ENCODE measurements at regions not wholly inside any gene's neighbourhood (a gene's known extent, or its start where the extent isn't known, plus 50 kb on each side); places are given as distances from the start of the nearest gene placed in this dataset.

GRCh38 chrX:34805951-34806350 is 136.6 kb upstream of the FAM47B start:
- Mint-ChIP-seq H3K4me3 (no peak overlapping the region), H3K36me3 (ENCODE audit: low read depth) (peaks cover 4% of the 10 kb centered on the region), H3K27me3 (ENCODE audit: insufficient read depth) (no peaks in the 10 kb centered on the region), H3K9me3 (peaks cover 33% of the 10 kb centered on the region), H3K27ac (no peak overlapping the region), H3K4me1 (no peaks in the 10 kb centered on the region)
- Histone ChIP-seq H3K4me1 (ENCODE audit: control insufficient read depth, insufficient read depth, low read length) (no peaks in the 10 kb centered on the region), H3K36me3 (ENCODE audit: control insufficient read depth, insufficient read depth, low read length) (no peaks in the 10 kb centered on the region), H3K9me3 (ENCODE audit: control insufficient read depth, low read length) (peaks cover 10% of the 10 kb centered on the region), H3K27ac (ENCODE audit: low read depth, low read length) (no peak overlapping the region), H3K27me3 (ENCODE audit: control insufficient read depth, insufficient read depth, low read length, poor library complexity, severe bottlenecking) (no peaks in the 10 kb centered on the region), H3K4me3 (ENCODE audit: low read length) (no peak overlapping the region), H3K9ac (ENCODE audit: extremely low read depth, low read length, poor library complexity, severe bottlenecking) (no peak overlapping the region)
- DNase-seq, result no peak
- 96% methylated on average over 2 of the region's 3 CpGs; no CpG with 5 or more reads in 1 of the 2 experiments for WGBS, 2 experiments (ENCODE audit: insufficient coverage in 1 of 2, insufficient read length in 1 of 2)
- no peak for TF ChIP-seq CTCF (conservative IDR thresholded peaks at IDR 0.05)

DNA sequence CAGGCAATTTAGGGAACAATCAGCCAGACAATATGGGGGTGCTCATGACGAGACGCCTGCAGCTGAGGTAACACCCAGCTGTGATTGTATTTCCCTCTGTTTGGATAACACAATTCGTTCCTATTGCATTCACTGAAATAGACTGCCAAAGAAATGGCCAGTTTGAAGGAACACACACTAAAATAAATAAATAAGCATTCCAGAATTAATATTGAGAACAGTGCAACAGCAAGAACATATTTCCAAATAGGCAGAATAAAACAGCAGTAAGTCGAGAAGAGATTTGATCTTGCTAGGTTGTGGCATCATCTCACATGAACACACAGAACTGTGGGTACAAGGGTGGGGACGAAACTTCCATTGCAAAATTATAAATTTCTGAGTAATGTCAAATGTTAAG is 133.5 kb upstream of the FAM47B start:
- DNase-seq, result no peak
- Mint-ChIP-seq H3K9me3 (peaks cover 5% of the 10 kb centered on the region), H3K4me3 (no peak overlapping the region), H3K36me3 (ENCODE audit: low read depth) (no peaks in the 10 kb centered on the region), H3K27me3 (ENCODE audit: insufficient read depth) (no peaks in the 10 kb centered on the region), H3K27ac (no peak overlapping the region), H3K4me1 (no peaks in the 10 kb centered on the region)
- Histone ChIP-seq H3K27ac (ENCODE audit: low read depth, low read length) (no peak overlapping the region), H3K27me3 (ENCODE audit: control insufficient read depth, insufficient read depth, low read length, poor library complexity, severe bottlenecking) (no peaks in the 10 kb centered on the region), H3K4me1 (ENCODE audit: control insufficient read depth, insufficient read depth, low read length) (no peaks in the 10 kb centered on the region), H3K4me3 (ENCODE audit: low read length) (no peak overlapping the region), H3K9me3 (ENCODE audit: control insufficient read depth, low read length) (peaks cover 1% of the 10 kb centered on the region), H3K9ac (ENCODE audit: extremely low read depth, low read length, poor library complexity, severe bottlenecking) (no peak overlapping the region), H3K36me3 (ENCODE audit: control insufficient read depth, insufficient read depth, low read length) (no peaks in the 10 kb centered on the region)
- TF ChIP-seq CTCF (conservative IDR thresholded peaks at IDR 0.05), result no peak
- WGBS, 2 experiments (ENCODE audit: insufficient coverage in 1 of 2, insufficient read length in 1 of 2), result 87 to 89% methylated on average over 3 to 4 of the region's 5 CpGs

- no peaks in the 10 kb centered on the region for H3K36me3 Mint-ChIP-seq (ENCODE audit: low read depth)
- H3K27me3 ChIP-seq (ENCODE audit: control insufficient read depth, insufficient read depth, low read length, poor library complexity, severe bottlenecking), result no peaks in the 10 kb centered on the region
- WGBS, 2 experiments (ENCODE audit: insufficient coverage in 1 of 2, insufficient read length in 1 of 2), result no CpG with 5 or more reads among the region's 2 CpGs
- no peaks in the 10 kb centered on the region for H3K9me3 ChIP-seq (ENCODE audit: control insufficient read depth, low read length)
- H3K4me1 ChIP-seq (ENCODE audit: control insufficient read depth, insufficient read depth, low read length), result no peaks in the 10 kb centered on the region
- H3K36me3 ChIP-seq (ENCODE audit: control insufficient read depth, insufficient read depth, low read length), result no peaks in the 10 kb centered on the region
- no peak for TF ChIP-seq CTCF (conservative IDR thresholded peaks at IDR 0.05)
- no peak overlapping the region for H3K27ac Mint-ChIP-seq
- no peak overlapping the region for H3K4me3 ChIP-seq (ENCODE audit: low read length)
- no peak for DNase-seq
- H3K27ac ChIP-seq (ENCODE audit: low read depth, low read length), result no peak overlapping the region
- no peaks in the 10 kb centered on the region for H3K27me3 Mint-ChIP-seq (ENCODE audit: insufficient read depth)
- H3K9me3 Mint-ChIP-seq, result no peaks in the 10 kb centered on the region
- H3K4me1 Mint-ChIP-seq, result peaks cover 5% of the 10 kb centered on the region
- no peak overlapping the region for H3K4me3 Mint-ChIP-seq
- no peak overlapping the region for H3K9ac ChIP-seq (ENCODE audit: extremely low read depth, low read length, poor library complexity, severe bottlenecking)
Observed at GRCh38 chrX:34810364-34810763, 132.2 kb upstream of the FAM47B start.
